ENCODE measurements at regions not wholly inside any gene's neighbourhood (a gene's known extent, or its start where the extent isn't known, plus 50 kb on each side); places are given as distances from the start of the nearest gene placed in this dataset.

GRCh38 chr5:114977979-114978573, 191.6 kb downstream of the TRIM36 start:
- no peak overlapping the region for H3K4me3 ChIP-seq (ENCODE audit: control insufficient read depth in 2 of 3, extremely low read depth in 1 of 3, insufficient read depth in 2 of 3, low read depth in 1 of 3, low read length in 3 of 3)
- no peaks in the 10 kb centered on the region for H3K4me1 ChIP-seq (ENCODE audit: control insufficient read depth, extremely low read depth, insufficient read depth, low read length)
- H3K79me2 ChIP-seq (ENCODE audit: control insufficient read depth, insufficient read depth, low read length): no peaks in the 10 kb centered on the region
- no peaks in the 10 kb centered on the region for H3K9me3 ChIP-seq (ENCODE audit: control insufficient read depth, low read depth, low read length)
- H3K27me3 ChIP-seq (ENCODE audit: control insufficient read depth, extremely low read depth, insufficient read depth, low read length): no peaks in the 10 kb centered on the region
- no peaks in the 10 kb centered on the region for H3K36me3 ChIP-seq (ENCODE audit: control insufficient read depth in 2 of 2, extremely low read depth in 1 of 2, insufficient read depth in 2 of 2, low read length in 2 of 2)
- DNase-seq (ENCODE audit: low read depth, low spot score) (no peak), FAIRE-seq (no peak)
- dilution Hi-C loops (cut with MboI; ENCODE audit: extremely low pct_ligation_motif_present, low sequenced_read_pairs): no loop called here
- H3K9ac ChIP-seq (ENCODE audit: control insufficient read depth, extremely low read depth, insufficient read depth, low read length): no peak overlapping the region
- no peak overlapping the region for H3K4me2 ChIP-seq (ENCODE audit: control insufficient read depth, extremely low read depth, insufficient read depth, low read depth, low read length)
- H2AFZ ChIP-seq (ENCODE audit: control insufficient read depth, low read length): no peak overlapping the region
- H4K20me1 ChIP-seq (ENCODE audit: control insufficient read depth, extremely low read depth, insufficient read depth, low read length): no peaks in the 10 kb centered on the region
- H3K9me1 ChIP-seq (ENCODE audit: control insufficient read depth, extremely low read depth, insufficient read depth, low read length): no peaks in the 10 kb centered on the region
- TF ChIP-seq EZH2 (IDR thresholded peaks at IDR 0.05; ENCODE audit: low read length) (no peak), CTCF (optimal IDR thresholded peaks at IDR 0.05 in 1 of 3, IDR thresholded peaks at IDR 0.05 in 1 of 3, conservative IDR thresholded peaks at IDR 0.05 in 1 of 3; ENCODE audit: extremely low read depth in 1 of 3, insufficient read depth in 2 of 3, low read length in 3 of 3) (no peak)
- no peak overlapping the region for H3K27ac ChIP-seq (ENCODE audit: control insufficient read depth, insufficient read depth, low read length)

GRCh38 chr5:114969482-114969881, 200.2 kb downstream of the TRIM36 start:
- no peak for TF ChIP-seq EZH2 (IDR thresholded peaks at IDR 0.05; ENCODE audit: low read length)
- TF ChIP-seq CTCF (optimal IDR thresholded peaks at IDR 0.05 in 1 of 3, IDR thresholded peaks at IDR 0.05 in 1 of 3, conservative IDR thresholded peaks at IDR 0.05 in 1 of 3; ENCODE audit: extremely low read depth in 1 of 3, insufficient read depth in 2 of 3, low read length in 3 of 3): no peak
- H3K4me3 ChIP-seq (ENCODE audit: control insufficient read depth in 2 of 3, extremely low read depth in 1 of 3, insufficient read depth in 2 of 3, low read depth in 1 of 3, low read length in 3 of 3): no peak overlapping the region
- no peak for DNase-seq (ENCODE audit: low read depth, low spot score)
- no peak overlapping the region for H2AFZ ChIP-seq (ENCODE audit: control insufficient read depth, low read length)
- H3K27me3 ChIP-seq (ENCODE audit: control insufficient read depth, extremely low read depth, insufficient read depth, low read length): no peaks in the 10 kb centered on the region
- no peak overlapping the region for H3K4me2 ChIP-seq (ENCODE audit: control insufficient read depth, extremely low read depth, insufficient read depth, low read depth, low read length)
- no peak overlapping the region for H3K27ac ChIP-seq (ENCODE audit: control insufficient read depth, insufficient read depth, low read length)
- H3K79me2 ChIP-seq (ENCODE audit: control insufficient read depth, insufficient read depth, low read length): no peaks in the 10 kb centered on the region
- no peaks in the 10 kb centered on the region for H4K20me1 ChIP-seq (ENCODE audit: control insufficient read depth, extremely low read depth, insufficient read depth, low read length)
- FAIRE-seq: no peak
- H3K4me1 ChIP-seq (ENCODE audit: control insufficient read depth, extremely low read depth, insufficient read depth, low read length): no peaks in the 10 kb centered on the region
- H3K9me1 ChIP-seq (ENCODE audit: control insufficient read depth, extremely low read depth, insufficient read depth, low read length): no peaks in the 10 kb centered on the region
- dilution Hi-C loops (cut with MboI; ENCODE audit: extremely low pct_ligation_motif_present, low sequenced_read_pairs): no loop called here
- H3K36me3 ChIP-seq (ENCODE audit: control insufficient read depth in 2 of 2, extremely low read depth in 1 of 2, insufficient read depth in 2 of 2, low read length in 2 of 2): no peaks in the 10 kb centered on the region
- no peaks in the 10 kb centered on the region for H3K9me3 ChIP-seq (ENCODE audit: control insufficient read depth, low read depth, low read length)
- no peak overlapping the region for H3K9ac ChIP-seq (ENCODE audit: control insufficient read depth, extremely low read depth, insufficient read depth, low read length)
